ENCODE measurements at regions not wholly inside any gene's neighbourhood (a gene's known extent, or its start where the extent isn't known, plus 50 kb on each side); places are given as distances from the start of the nearest gene placed in this dataset.
"Not testable (repeated sequence)": the region's sequence is repeated elsewhere in the genome, so short reads cannot be mapped to it uniquely, and the experiment has no call there.

DNA sequence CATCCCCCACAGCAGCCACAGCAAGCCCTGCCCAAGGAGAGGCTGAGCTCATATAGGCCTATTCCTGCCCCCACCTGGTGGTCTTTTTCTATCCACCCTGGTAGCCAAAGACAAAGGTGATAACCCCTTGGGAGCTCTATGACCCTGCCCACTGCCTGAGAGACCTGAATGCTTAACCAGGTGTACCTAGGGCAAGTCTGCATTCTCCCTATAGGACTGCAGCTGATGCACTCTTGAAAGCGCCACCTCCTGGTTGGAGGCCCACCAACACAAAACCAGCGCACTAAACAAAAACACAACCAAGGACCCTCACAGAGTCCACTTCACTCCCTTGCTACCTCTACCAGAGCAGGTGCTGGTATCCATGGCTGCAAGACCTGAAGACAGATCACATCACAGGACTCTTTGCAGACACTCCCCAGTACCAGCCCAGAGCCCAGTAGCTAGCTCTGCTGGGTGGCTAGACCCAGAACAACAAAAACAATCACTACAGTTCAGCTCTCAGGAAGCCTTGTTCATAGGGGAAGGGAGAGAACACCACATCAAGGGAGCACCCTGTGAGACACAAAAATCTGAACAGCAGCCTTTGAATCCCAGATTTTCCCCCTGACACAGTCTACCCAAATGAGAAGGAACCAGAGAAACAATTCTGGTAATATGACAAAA, 72.8 kb upstream of the SORL1 start:
- H3K9me3 Mint-ChIP-seq; H3K27ac Mint-ChIP-seq; intact Hi-C loops (cut with micrococcal nuclease); H3K27me3 Mint-ChIP-seq; H3K4me3 Mint-ChIP-seq; H3K36me3 Mint-ChIP-seq (ENCODE audit: low read depth): not testable (repeated sequence)
- H3K4me1 Mint-ChIP-seq (ENCODE audit: low read depth): peaks cover 31% of the 10 kb centered on the region

DNA sequence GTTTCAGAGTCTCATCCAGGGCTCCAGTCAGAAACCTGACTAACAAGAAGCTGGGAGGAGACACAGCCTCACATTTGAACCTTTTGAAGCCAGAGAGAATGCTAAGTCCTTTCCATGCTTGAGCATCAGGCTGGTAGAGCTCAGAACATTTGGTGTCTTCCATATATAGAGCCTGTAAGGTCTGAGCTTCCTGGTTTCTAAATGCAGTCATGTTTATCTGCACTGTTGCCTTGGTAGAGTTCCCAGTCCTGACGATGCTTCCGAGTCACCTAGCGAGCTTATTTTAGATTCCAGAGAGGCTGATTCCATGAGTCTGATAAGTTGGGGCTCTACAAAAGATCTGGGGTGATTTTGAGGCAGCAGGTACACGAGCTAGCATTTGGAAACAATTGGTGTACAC, 68.4 kb upstream of the SORL1 start:
- intact Hi-C loops (cut with micrococcal nuclease): no loop called here
- H3K4me3 Mint-ChIP-seq: no peak overlapping the region
- H3K27me3 Mint-ChIP-seq: no peaks in the 10 kb centered on the region
- no peaks in the 10 kb centered on the region for H3K4me1 Mint-ChIP-seq (ENCODE audit: low read depth)
- peaks cover 8% of the 10 kb centered on the region for H3K9me3 Mint-ChIP-seq
- no peaks in the 10 kb centered on the region for H3K36me3 Mint-ChIP-seq (ENCODE audit: low read depth)
- no peak overlapping the region for H3K27ac Mint-ChIP-seq

DNA sequence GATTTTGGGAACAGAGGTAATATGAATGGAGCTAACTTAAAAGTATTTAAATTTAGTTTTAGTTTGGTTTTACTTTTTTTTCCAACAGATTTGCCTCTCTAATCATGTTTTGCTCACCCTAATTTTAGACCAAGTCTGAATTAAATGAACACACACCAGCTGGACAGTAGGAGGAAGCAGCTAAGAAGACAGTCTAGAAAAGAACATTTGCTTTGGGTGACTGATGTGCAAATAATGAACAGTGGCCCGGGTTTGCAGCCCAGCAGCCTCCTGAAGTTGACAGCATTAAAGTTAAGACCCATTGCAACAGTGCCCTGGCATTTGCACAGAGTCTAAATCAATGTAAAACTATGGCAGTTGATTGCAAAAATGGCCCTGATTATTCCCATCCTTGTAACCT, 66.4 kb upstream of the SORL1 start:
- H3K4me1 Mint-ChIP-seq (ENCODE audit: low read depth): no peaks in the 10 kb centered on the region
- no peak overlapping the region for H3K27ac Mint-ChIP-seq
- no peaks in the 10 kb centered on the region for H3K36me3 Mint-ChIP-seq (ENCODE audit: low read depth)
- H3K27me3 Mint-ChIP-seq: no peaks in the 10 kb centered on the region
- H3K4me3 Mint-ChIP-seq: no peak overlapping the region
- H3K9me3 Mint-ChIP-seq: peaks cover 8% of the 10 kb centered on the region
- intact Hi-C loops (cut with micrococcal nuclease): no loop called here

Measured in dendritic cell treated with granulocyte-macrophage colony-stimulating factor and Interleukin-4, amounts not matched to agents 40 ng/mL and 50 ng/mL, for 4 days (primary cell).